ENCODE measurements at regions not wholly inside any gene's neighbourhood (a gene's known extent, or its start where the extent isn't known, plus 50 kb on each side); places are given as distances from the start of the nearest gene placed in this dataset.

GRCh38 chr6:11663519-11663918, 115.1 kb downstream of the ADTRP start:
- H3K4me3 ChIP-seq (ENCODE audit: low read length), result no peak overlapping the region
- H3K79me2 ChIP-seq (ENCODE audit: low read length), result no peaks in the 10 kb centered on the region
- intact Hi-C loops (cut with micrococcal nuclease), result no loop called here
- no peaks in the 10 kb centered on the region for H3F3A ChIP-seq (ENCODE audit: low read length, unreplicated experiment)
- H3K4me2 ChIP-seq (ENCODE audit: low read length), result no peak overlapping the region
- no peak for DNase-seq
- no peak for ATAC-seq
- no peak overlapping the region for H2AFZ ChIP-seq (ENCODE audit: low read length)
- BruUV-seq (replicated peaks), result no TSS peak
- ChIA-PET POLR2A (ENCODE audit: unreplicated experiment) (no interaction called here), CTCF (no interaction called here)
- H4K20me1 ChIP-seq (ENCODE audit: low read length), result no peaks in the 10 kb centered on the region
- TF ChIP-seq EZH2phosphoT487 (IDR thresholded peaks at IDR 0.05; ENCODE audit: borderline replicate concordance, low read length) (no peak), EZH2 (IDR thresholded peaks at IDR 0.05; ENCODE audit: low read length, unreplicated experiment) (no peak), CTCF (conservative IDR thresholded peaks at IDR 0.05; ENCODE audit: low read depth, low read length) (no peak)
- H3K36me3 ChIP-seq (ENCODE audit: low read depth, low read length), result no peaks in the 10 kb centered on the region
- 0 out of 2 replicates have a peak, but pooled peaks cover 5% of the 10 kb centered on the region for H3K4me1 ChIP-seq (ENCODE audit: insufficient read depth, low read length)
- no peaks in the 10 kb centered on the region for H3K9me2 ChIP-seq (replicated peaks; ENCODE audit: low read length)
- no peak overlapping the region for H3K9ac ChIP-seq (ENCODE audit: low read length)
- no peak overlapping the region for H3K27ac ChIP-seq (ENCODE audit: low read length)
- no peaks in the 10 kb centered on the region for H3K9me3 ChIP-seq (ENCODE audit: low read length)
- no peaks in the 10 kb centered on the region for H3K27me3 ChIP-seq (ENCODE audit: low read length)
